HG03095 (cell line): ENCODE measurements at regions not wholly inside any gene's neighbourhood (a gene's known extent, or its start where the extent isn't known, plus 50 kb on each side); places are given as distances from the start of the nearest gene placed in this dataset.

Experiments
- ATAC-seq: cut with Tn5 transposase; IDR thresholded peaks from one replicate; pipeline ENCODE4 v1.9.1; 2021; ENCODE audit warnings: moderate library complexity; ENCODE audit not compliant: unreplicated experiment

DNA sequence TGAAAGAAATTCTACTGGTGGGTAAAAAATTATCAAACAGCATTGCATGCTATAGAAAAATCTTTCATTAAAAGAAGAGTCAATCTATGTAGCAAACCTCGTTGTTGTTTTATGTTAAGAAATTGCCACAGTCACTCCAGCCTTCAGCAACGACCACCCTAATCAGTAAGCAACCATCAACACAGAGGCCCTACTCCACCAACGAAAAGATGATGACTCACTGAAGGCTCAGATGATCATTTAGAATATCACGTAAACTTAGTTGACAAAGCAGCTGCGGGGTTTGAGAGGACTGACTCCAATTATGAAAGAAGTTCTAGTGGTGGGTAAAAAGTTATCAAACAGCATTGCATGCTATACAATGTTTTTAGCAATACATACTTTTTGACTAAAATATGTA, 242.6 kb downstream of the DRD1 start:
- no peak for ATAC-seq

DNA sequence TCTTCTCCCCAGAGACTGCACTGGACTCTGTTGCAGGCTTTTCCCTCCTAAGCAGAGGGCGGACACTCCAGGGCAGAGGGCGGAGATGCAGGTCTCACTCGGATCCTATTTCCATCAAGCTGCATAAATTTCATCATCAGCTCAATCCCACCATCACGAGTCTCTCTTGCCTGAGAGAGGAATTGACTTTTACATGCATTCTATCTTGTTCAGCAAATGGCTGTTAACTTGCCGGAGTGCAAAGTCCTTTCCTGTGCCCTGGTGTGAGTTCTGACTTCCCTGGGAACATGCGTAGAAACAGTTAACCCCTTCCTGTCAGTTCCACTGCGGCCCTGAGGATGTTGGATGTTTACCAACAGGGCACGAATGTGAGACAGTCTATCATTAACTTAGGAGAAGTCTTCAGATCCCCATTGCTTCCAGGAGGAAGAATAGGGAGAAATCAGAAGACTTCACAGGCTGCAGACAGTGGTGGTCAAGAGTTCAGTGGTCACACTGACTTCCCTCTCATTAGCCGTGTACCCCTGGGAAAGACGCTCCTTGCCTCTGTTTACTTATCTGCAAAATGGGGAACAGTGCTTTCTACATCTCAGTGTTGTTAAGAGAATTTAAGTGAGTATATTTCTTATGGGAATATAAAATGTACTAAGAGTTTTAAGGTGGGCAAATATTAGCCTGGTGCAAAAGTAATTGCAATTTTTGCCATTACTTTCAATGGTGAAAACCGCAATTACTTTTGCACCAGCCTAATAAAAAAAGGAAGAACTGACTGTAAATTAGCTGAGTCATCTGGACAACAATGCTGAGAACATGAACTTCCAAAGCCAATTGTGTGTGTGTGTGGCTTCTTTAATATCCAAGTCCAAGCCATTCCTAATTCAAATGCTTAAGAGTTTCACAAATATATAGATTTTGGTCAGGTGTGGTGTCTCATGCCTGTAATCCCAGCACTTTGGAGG, 248.0 kb downstream of the DRD1 start:
- no peak for ATAC-seq

DNA sequence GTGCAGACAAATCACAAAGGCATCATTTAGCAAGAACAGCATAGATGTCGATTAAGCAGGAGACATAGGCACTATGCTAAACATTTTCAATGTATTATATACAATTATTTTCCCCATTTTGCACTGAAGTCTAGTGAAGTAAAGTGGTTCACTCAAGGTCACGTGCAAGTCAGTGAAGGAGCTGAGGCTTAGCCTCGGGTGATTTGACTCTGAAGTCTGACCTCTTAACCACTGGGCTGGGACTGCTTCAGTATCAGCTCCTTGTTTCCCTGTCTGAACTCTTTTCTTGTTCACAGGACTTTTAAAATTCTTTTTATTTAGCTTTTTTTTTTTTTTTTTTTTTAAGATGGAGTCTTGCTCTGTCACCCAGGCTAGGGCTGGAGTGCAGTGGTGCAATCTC, 262.7 kb downstream of the DRD1 start:
- no peak for ATAC-seq

GRCh38 chr5:175170899-175171298, 273.1 kb downstream of the DRD1 start:
- no peak for ATAC-seq

DNA sequence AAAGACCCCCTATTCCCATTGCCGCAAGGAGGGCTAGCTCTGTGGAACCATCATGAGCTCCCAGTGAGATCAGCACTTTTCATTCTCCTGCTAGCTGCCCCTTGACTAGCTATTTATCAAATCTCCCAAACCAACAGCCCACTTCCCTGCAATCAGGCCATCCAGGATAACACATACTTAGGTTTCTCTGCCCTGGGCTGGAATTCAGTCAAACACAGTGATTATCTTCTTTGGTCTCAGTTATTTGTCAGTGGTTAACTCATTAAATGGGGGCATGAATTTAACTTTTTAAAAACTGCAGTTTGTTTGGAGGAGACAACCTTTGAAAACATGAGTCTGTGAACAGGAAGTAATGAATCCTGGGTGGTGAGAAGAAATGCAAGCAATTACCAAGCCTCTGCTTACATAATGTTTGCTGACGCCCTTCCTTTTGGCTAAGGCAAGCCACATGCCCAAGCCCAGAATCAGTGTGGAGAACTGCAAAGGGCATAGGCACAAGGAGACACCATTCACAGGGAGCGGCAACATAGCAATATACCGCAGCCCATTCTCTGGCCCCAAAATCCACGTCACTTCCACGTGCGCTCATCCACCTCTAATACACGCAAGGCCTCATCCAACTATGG, 275.0 kb downstream of the DRD1 start:
- ATAC-seq: no peak

DNA sequence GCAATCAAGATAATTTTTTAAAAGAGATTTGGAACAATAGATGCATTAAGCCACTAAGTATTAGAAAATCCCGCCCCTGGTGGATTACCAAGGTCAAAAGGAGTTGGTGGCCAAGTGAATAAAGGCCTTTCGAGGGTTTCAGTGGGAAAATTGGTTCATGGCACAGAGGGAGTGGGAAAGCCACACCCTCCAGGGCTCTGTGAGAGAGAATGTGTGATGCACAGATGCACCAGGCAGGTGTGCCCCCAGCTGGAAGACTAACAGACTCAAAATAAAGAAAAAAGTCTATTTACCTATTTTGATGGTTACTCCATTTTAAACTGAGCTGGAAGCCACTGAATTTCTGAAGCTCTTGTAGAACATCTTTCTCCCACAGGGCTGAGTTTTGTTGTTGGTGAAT, 278.0 kb downstream of the DRD1 start:
- ATAC-seq: no peak

- ATAC-seq: no peak
Measured at GRCh38 chr5:175163586-175164275, 280.3 kb downstream of the DRD1 start.

DNA sequence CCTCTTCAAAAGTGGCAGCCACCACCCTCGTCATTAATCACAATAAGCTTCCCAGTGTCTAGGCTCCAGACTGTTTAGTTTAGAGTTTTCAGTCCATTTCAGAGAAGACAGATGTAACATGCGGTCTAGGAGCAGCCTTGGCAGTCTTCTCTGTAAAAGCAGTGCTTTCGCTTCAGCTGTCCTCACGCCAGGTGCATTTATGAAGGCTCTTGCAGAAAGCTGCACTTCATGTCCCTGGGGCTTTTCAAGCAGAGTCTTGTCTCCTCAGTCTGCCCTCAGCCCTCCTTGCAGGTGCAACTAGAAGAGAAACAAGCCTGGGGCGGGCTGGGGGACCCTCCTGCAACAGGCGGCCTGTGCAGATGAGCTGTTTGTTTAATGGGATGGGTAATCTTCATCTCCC, 281.9 kb downstream of the DRD1 start:
- ATAC-seq: no peak

DNA sequence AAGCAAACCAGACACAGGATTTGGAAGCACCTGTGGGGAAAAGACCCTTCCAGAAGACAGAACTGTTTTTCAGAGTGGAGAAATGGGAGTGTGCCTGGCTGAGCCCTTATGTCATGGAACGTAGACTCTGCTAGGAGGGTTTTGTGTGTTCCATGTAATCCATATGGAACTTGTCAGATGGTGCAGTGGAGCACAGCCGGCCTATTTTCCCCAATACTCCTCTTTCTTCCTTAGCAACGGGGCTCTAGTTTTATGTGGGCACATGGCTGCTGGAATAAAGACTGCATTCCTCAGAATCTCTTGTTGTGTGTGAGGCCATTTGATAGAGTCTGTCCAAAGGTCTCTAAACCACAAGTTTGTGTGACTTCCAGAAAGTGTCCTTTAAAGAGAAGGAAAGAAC, 284.0 kb downstream of the DRD1 start:
- ATAC-seq: no peak

- ATAC-seq: no peak
Measured at GRCh38 chr5:175148636-175149172, 295.3 kb downstream of the DRD1 start.

GRCh38 chr5:175146733-175147132, 297.2 kb downstream of the DRD1 start:
- no peak for ATAC-seq

GRCh38 chr5:175141421-175141820, 302.6 kb downstream of the DRD1 start:
- no peak for ATAC-seq

- no peak for ATAC-seq
Measured at GRCh38 chr5:175133185-175133584, 310.8 kb downstream of the DRD1 start.

DNA sequence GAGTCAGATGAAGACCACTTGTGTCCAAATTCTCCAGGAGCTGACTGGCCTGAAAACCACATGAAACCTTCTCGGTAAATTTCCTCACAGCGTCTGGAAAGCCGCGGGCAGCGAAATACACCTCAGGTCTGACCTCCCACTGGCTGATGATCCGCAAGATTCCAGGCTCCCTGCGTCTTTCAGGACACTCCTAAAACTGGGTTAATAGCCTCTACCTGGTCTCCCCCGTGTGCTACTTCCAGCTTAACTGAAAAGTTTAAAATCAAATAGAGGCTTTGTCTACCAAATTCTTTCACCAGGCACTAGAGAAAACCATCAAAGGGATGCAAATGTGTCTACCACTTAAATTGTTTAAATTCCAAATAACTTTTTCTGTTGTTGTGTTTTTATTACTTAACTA, 312.6 kb downstream of the DRD1 start:
- no peak for ATAC-seq

- no peak for ATAC-seq
Measured at GRCh38 chr5:175129619-175130018, 314.4 kb downstream of the DRD1 start.

GRCh38 chr5:175129121-175129520, 314.9 kb downstream of the DRD1 start:
- no peak for ATAC-seq

DNA sequence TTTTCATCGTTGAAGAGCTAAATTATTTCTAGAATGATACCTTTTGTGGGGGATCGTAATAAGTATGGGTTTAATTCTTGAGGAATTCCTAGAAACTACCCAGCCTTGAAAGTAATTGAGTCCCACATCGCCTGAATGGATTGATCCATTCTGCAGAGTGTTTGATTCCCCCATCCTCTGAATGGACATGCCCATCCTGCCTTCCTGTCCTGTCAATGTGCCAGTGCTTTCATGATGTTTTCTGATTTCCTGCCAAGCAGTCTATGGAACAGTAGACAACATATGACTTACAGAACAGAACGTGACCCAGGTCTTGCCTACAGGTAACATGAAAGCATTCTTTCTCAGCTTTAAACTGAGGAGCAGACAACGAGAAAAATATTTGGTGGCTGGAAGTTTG, 319.2 kb downstream of the DRD1 start:
- no peak for ATAC-seq

DNA sequence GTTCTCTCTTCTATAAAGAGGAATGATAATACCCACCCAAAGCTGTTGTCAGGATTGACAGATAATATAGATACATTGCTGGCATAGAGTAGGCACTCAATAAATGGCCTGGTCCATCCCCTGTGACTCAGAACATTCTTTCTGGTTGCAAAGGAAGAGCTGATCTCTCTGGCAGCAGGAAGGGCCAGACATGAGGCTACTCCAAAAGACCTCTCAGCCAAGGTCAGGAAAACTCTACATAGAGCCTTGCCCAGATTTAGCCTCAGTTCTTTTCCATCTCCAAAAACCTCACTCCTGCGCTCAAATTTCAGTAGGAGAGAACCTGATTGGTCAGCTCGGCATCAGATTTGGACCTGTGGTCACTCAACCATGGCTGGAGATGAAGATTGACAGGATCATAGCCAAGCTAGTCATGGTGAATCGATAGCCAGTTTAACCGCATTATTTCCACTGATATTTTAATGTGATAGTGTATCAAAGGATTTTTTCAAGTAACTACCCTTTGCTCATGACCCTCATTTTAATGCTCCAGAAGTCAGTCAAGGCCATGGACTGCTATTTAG, 319.6 kb downstream of the DRD1 start:
- no peak for ATAC-seq

DNA sequence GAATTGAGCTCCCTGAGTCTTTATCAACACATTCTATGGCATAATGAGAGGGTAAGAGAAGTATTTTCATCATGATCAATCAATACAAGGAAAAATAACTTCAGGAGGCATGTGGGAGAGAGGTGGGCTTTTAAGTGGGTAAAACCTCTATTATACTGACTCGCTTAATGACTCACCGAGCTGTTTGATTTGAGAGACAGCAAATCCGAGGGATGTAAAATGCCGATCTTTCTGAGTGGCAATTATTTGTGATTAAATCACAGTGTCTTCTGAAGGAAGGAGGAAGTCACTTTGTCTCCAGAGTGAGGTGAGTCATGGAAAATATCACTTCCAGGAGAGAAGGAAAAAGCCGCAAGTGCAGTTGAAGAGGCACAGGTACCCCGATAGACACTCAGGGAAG, 320.4 kb downstream of the DRD1 start:
- ATAC-seq: no peak

DNA sequence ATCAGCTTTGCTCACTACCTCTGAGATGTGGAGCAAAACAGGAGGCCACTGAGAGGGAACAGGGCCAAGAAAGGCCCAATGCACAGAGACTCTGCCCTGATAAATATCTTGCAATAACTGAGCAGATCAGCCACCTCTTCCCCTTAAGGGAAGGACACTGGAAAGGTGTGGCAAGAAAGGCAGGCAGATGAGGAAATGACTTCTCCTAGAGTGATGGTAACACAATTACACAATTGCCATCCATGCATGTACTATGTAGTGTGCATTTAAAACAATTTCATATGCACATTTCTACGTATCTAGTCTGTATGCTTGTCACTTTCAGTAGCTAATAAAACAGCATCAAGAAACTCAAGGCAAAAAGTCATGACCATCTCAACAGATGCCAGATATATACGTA, 322.5 kb downstream of the DRD1 start:
- no peak for ATAC-seq

DNA sequence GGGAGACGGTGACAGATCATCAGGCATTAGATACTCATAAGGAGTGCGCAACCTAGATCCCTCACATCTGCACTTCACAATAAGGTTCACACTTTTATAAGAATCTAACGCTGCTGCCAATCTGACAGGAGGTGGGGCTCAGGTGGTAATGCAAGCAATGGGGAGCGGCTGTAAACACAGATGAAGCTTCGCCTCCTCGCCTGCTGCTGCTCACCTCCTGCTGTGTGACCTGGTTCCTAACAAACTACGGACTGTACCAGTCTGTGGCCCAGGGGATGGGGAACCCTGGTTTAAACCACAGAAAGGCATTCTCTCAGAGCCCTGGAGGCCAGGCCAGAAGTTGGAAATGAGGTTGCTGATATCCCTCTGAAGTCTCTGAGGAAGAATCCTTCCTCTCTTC, 323.6 kb downstream of the DRD1 start:
- ATAC-seq: no peak
